B cell (primary cell): ENCODE measurements at regions not wholly inside any gene's neighbourhood (a gene's known extent, or its start where the extent isn't known, plus 50 kb on each side); places are given as distances from the start of the nearest gene placed in this dataset.

Experiments
- EZH2 ChIP-seq: IDR thresholded peaks from 2 replicates; pipeline ENCODE4 v1.6.1; 2012; ENCODE audit warnings: borderline replicate concordance, low read depth, mild to moderate bottlenecking, moderate library complexity, low read length; ENCODE audit not compliant: insufficient read depth, poor library complexity, severe bottlenecking
- TF ChIP-seq, protein P1 (sequence below): fragments of 200-600 bp; IDR thresholded peaks from one replicate; pipeline ENCODE4 v1.8.0; 2022; ENCODE audit warnings: antibody characterized with exemption, mild to moderate bottlenecking

DNA sequence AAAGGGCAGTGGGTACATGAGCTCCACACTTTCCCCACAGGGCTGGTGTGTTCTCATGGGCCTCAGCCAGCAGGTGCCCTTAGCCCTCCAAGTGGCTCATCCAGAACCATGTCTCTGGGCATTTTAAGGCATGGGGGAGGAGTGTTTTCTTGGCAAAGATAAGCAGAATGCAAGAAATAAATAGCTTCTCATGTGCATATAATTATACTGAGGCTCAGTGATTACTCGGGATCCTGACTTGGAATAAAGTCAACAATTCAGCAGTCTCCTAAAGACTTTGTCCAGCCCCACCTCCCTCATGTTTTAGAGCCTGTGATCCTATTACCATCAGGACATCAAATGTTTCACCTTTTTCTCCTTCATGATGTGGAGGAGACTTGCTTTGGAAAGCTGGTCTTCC lies 92.7 kb upstream of the COG2 start:
- TF ChIP-seq, protein P1, sequence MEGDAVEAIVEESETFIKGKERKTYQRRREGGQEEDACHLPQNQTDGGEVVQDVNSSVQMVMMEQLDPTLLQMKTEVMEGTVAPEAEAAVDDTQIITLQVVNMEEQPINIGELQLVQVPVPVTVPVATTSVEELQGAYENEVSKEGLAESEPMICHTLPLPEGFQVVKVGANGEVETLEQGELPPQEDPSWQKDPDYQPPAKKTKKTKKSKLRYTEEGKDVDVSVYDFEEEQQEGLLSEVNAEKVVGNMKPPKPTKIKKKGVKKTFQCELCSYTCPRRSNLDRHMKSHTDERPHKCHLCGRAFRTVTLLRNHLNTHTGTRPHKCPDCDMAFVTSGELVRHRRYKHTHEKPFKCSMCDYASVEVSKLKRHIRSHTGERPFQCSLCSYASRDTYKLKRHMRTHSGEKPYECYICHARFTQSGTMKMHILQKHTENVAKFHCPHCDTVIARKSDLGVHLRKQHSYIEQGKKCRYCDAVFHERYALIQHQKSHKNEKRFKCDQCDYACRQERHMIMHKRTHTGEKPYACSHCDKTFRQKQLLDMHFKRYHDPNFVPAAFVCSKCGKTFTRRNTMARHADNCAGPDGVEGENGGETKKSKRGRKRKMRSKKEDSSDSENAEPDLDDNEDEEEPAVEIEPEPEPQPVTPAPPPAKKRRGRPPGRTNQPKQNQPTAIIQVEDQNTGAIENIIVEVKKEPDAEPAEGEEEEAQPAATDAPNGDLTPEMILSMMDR: no peak
- no peak for TF ChIP-seq EZH2
